ENCODE measurements at regions not wholly inside any gene's neighbourhood (a gene's known extent, or its start where the extent isn't known, plus 50 kb on each side); places are given as distances from the start of the nearest gene placed in this dataset.

DNA sequence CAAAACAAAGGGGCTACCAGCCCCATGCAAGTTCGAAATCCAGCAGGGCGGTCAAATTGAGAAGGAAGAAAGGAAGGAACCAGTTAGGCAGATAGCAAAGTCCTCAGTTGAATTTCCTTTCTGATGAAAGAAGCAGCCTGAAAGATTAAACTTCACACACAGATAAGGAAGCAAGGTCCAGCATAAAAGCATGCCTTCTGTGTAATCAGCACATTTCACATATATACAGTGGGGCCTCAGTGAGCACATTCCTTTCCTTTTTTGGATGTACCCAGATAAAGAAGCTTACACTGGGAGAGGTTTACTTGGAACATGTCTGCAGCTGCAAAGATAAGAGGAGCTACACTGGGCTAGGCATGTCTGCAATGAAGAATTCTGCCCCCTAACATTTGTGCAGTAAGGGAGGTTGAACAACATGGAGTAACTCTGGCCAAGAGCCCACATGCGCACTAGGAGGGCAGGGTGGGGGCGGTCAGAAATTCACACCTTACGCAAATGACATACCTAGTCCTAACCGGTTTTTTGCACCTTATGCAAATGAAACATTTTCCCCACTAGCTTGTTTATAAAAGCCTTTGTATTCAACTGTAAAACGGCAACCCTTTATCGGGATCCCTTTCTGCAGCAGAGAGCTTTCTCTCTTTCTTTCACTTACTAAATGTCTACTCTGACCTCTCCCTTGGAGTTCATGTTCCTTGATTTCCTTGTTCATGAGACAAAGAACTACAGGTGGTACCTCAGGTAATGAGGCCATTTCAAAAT is 149.7 kb upstream of the FBXL17 start:
- Histone ChIP-seq H3K4me1 (ENCODE audit: control insufficient read depth, insufficient read depth, low read length, poor library complexity, severe bottlenecking) (peaks cover 11% of the 10 kb centered on the region), H3K36me3 (ENCODE audit: control insufficient read depth, insufficient read depth, low read length) (peaks cover 5% of the 10 kb centered on the region), H3K9me3 (ENCODE audit: control insufficient read depth, low read length) (peaks cover 15% of the 10 kb centered on the region), H3K27ac (ENCODE audit: low read depth, low read length, severe bottlenecking) (peak overlapping the region; percentile 74), H3K4me3 (ENCODE audit: extremely low read depth, insufficient read depth, low read length, poor library complexity, severe bottlenecking) (no peak overlapping the region)
- WGBS, 2 experiments (ENCODE audit: insufficient coverage in 2 of 2), result 70 to 71% methylated on average over 8 of the region's 8 CpGs

- Histone ChIP-seq H3K4me1 (ENCODE audit: control insufficient read depth, insufficient read depth, low read length, poor library complexity, severe bottlenecking) (peaks cover 11% of the 10 kb centered on the region), H3K27ac (ENCODE audit: low read depth, low read length, severe bottlenecking) (peak overlapping the region; percentile 74), H3K36me3 (ENCODE audit: control insufficient read depth, insufficient read depth, low read length) (peaks cover 5% of the 10 kb centered on the region), H3K9me3 (ENCODE audit: control insufficient read depth, low read length) (peaks cover 22% of the 10 kb centered on the region), H3K4me3 (ENCODE audit: extremely low read depth, insufficient read depth, low read length, poor library complexity, severe bottlenecking) (no peak overlapping the region)
- 90 to 94% methylated on average over 3 to 5 of the region's 5 CpGs for WGBS, 2 experiments (ENCODE audit: insufficient coverage in 2 of 2)
Measured at GRCh38 chr5:108530706-108531105, 148.8 kb upstream of the FBXL17 start.

DNA sequence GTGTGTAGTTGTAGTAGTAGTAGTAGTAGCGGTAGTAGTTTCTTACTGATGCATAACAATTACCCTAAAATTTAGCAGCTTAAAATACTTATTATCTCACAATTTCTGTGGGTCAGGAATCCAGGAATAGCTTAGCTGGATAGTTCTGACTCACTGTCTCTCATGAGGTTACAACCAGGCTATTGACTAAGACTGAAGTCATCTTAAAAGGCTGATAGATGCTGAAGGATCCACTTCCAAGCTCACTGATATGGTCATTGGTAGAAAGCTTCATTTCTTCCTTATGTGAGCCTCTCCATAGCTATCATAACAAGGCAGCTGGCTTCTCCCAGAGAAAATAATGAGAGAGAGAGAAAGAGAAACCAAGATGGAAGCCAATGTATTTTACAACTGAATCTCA is 147.5 kb upstream of the FBXL17 start:
- Histone ChIP-seq H3K4me1 (ENCODE audit: control insufficient read depth, insufficient read depth, low read length, poor library complexity, severe bottlenecking) (peaks cover 11% of the 10 kb centered on the region), H3K36me3 (ENCODE audit: control insufficient read depth, insufficient read depth, low read length) (peaks cover 5% of the 10 kb centered on the region), H3K4me3 (ENCODE audit: extremely low read depth, insufficient read depth, low read length, poor library complexity, severe bottlenecking) (no peak overlapping the region), H3K9me3 (ENCODE audit: control insufficient read depth, low read length) (peaks cover 26% of the 10 kb centered on the region), H3K27ac (ENCODE audit: low read depth, low read length, severe bottlenecking) (no peak overlapping the region)
- no CpG with 5 or more reads among the region's 1 CpG for WGBS, 2 experiments (ENCODE audit: insufficient coverage in 2 of 2)

DNA sequence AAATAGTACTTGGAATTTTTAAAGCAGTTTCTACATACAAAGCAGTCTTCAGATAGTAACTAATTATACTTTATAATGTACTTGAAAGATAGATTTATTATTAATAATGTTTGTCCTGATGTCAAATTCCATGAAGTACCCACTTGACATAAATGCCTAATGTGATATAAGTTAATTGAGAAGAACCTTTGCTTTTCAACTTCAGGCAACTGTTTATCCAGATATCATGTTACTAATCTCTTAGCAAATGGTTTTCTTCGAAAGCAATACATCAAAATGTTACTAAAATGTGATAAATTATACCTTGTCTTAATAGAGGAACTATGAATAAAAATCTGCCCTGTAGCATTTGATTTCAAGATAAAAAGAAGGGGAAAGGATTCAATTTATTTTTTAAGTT is 146.8 kb upstream of the FBXL17 start:
- no CpG with 5 or more reads among the region's 1 CpG for WGBS, 2 experiments (ENCODE audit: insufficient coverage in 2 of 2)
- H3K9me3 ChIP-seq (ENCODE audit: control insufficient read depth, low read length), result peaks cover 26% of the 10 kb centered on the region
- H3K4me3 ChIP-seq (ENCODE audit: extremely low read depth, insufficient read depth, low read length, poor library complexity, severe bottlenecking), result no peak overlapping the region
- peaks cover 11% of the 10 kb centered on the region for H3K4me1 ChIP-seq (ENCODE audit: control insufficient read depth, insufficient read depth, low read length, poor library complexity, severe bottlenecking)
- H3K36me3 ChIP-seq (ENCODE audit: control insufficient read depth, insufficient read depth, low read length), result peaks cover 5% of the 10 kb centered on the region
- H3K27ac ChIP-seq (ENCODE audit: low read depth, low read length, severe bottlenecking), result no peak overlapping the region

DNA sequence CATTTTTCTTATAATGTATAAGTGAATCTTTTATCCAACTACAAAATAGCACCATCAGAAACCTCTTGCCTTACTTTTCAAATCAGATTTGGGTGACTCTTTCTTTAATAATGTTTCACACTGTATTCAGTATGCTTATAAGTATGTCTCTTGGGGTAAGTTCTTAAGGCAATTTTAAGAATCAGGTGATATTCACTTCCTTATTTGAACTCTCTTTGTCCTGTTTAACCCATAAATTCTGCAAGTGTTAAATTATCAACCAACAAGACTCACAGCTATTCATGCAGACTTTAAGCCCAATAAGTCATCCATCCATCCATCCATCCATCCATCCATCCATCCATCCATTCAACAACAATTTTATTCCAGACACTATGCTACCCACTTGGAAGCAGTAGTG is 142.7 kb upstream of the FBXL17 start:
- H3K9me3 ChIP-seq (ENCODE audit: control insufficient read depth, low read length), result peaks cover 22% of the 10 kb centered on the region
- H3K36me3 ChIP-seq (ENCODE audit: control insufficient read depth, insufficient read depth, low read length), result peaks cover 5% of the 10 kb centered on the region
- H3K4me1 ChIP-seq (ENCODE audit: control insufficient read depth, insufficient read depth, low read length, poor library complexity, severe bottlenecking), result peaks cover 8% of the 10 kb centered on the region
- H3K4me3 ChIP-seq (ENCODE audit: extremely low read depth, insufficient read depth, low read length, poor library complexity, severe bottlenecking), result no peak overlapping the region
- no peak overlapping the region for H3K27ac ChIP-seq (ENCODE audit: low read depth, low read length, severe bottlenecking)

- H3K4me3 ChIP-seq (ENCODE audit: extremely low read depth, insufficient read depth, low read length, poor library complexity, severe bottlenecking), result no peak overlapping the region
- peaks cover 22% of the 10 kb centered on the region for H3K9me3 ChIP-seq (ENCODE audit: control insufficient read depth, low read length)
- H3K36me3 ChIP-seq (ENCODE audit: control insufficient read depth, insufficient read depth, low read length), result peaks cover 5% of the 10 kb centered on the region
- H3K4me1 ChIP-seq (ENCODE audit: control insufficient read depth, insufficient read depth, low read length, poor library complexity, severe bottlenecking), result peaks cover 8% of the 10 kb centered on the region
- no peak overlapping the region for H3K27ac ChIP-seq (ENCODE audit: low read depth, low read length, severe bottlenecking)
Measured at GRCh38 chr5:108523360-108523759, 141.5 kb upstream of the FBXL17 start.

DNA sequence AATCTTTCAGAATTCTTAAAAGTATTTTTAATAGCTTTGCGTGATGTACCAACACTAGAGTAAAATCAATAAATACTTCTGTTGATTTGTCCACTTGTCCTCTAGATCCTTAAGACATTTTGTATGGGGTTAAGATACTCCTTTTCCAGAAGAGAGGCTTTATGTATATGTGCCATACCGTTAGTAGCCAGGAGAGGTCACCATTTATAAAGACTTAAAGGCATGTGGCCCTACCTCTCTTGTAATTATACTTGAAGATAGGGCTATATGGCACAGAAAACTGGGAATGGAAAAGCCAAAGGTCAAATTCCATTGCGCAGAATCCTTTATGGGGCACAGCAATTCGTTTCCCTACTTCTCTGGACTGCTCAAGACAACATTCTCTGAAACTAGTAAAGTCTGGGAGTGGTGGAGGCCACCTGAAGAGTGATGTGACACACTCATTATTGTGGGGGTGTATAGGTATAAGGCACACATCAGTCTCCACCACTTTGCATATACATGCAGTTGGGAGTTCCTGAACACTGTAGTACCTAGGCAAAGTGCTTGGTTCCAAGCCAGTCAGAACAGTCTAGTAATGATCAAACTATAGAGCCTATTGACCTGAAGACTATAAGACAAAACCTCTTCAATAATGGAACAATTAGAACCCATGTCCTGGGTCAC is 140.1 kb upstream of the FBXL17 start:
- H3K36me3 ChIP-seq (ENCODE audit: control insufficient read depth, insufficient read depth, low read length), result no peaks in the 10 kb centered on the region
- H3K27ac ChIP-seq (ENCODE audit: low read depth, low read length, severe bottlenecking), result peak overlapping the region; percentile 75
- H3K4me1 ChIP-seq (ENCODE audit: control insufficient read depth, insufficient read depth, low read length, poor library complexity, severe bottlenecking), result peaks cover 8% of the 10 kb centered on the region
- no peak overlapping the region for H3K4me3 ChIP-seq (ENCODE audit: extremely low read depth, insufficient read depth, low read length, poor library complexity, severe bottlenecking)
- WGBS, 2 experiments (ENCODE audit: insufficient coverage in 2 of 2), result 0 to 50% methylated on average over 1 of the region's 4 CpGs
- peaks cover 13% of the 10 kb centered on the region for H3K9me3 ChIP-seq (ENCODE audit: control insufficient read depth, low read length)

- Histone ChIP-seq H3K4me1 (ENCODE audit: control insufficient read depth, insufficient read depth, low read length, poor library complexity, severe bottlenecking) (peaks cover 8% of the 10 kb centered on the region), H3K4me3 (ENCODE audit: extremely low read depth, insufficient read depth, low read length, poor library complexity, severe bottlenecking) (no peak overlapping the region), H3K27ac (ENCODE audit: low read depth, low read length, severe bottlenecking) (peak overlapping the region; percentile 75), H3K9me3 (ENCODE audit: control insufficient read depth, low read length) (peaks cover 7% of the 10 kb centered on the region), H3K36me3 (ENCODE audit: control insufficient read depth, insufficient read depth, low read length) (no peaks in the 10 kb centered on the region)
- WGBS, 2 experiments (ENCODE audit: insufficient coverage in 2 of 2), result 27 to 45% methylated on average over 3 to 4 of the region's 7 CpGs
Measured at GRCh38 chr5:108521011-108521700, 139.3 kb upstream of the FBXL17 start.

- H3K4me3 ChIP-seq (ENCODE audit: extremely low read depth, insufficient read depth, low read length, poor library complexity, severe bottlenecking), result no peak overlapping the region
- H3K4me1 ChIP-seq (ENCODE audit: control insufficient read depth, insufficient read depth, low read length, poor library complexity, severe bottlenecking), result peaks cover 8% of the 10 kb centered on the region
- no peaks in the 10 kb centered on the region for H3K9me3 ChIP-seq (ENCODE audit: control insufficient read depth, low read length)
- no peaks in the 10 kb centered on the region for H3K36me3 ChIP-seq (ENCODE audit: control insufficient read depth, insufficient read depth, low read length)
- no peak overlapping the region for H3K27ac ChIP-seq (ENCODE audit: low read depth, low read length, severe bottlenecking)
Measured at GRCh38 chr5:108516785-108517184, 134.9 kb upstream of the FBXL17 start.

GRCh38 chr5:108515517-108516105 is 133.7 kb upstream of the FBXL17 start:
- WGBS, 2 experiments (ENCODE audit: insufficient coverage in 2 of 2), result 80 to 89% methylated on average over 1 of the region's 1 CpG
- H3K27ac ChIP-seq (ENCODE audit: low read depth, low read length, severe bottlenecking), result no peak overlapping the region

More at GRCh38 chr5:108515517-108516105, 133.7 kb upstream of the FBXL17 start:
- no peaks in the 10 kb centered on the region for H3K9me3 ChIP-seq (ENCODE audit: control insufficient read depth, low read length)
- no peaks in the 10 kb centered on the region for H3K36me3 ChIP-seq (ENCODE audit: control insufficient read depth, insufficient read depth, low read length)
- peaks cover 4% of the 10 kb centered on the region for H3K4me1 ChIP-seq (ENCODE audit: control insufficient read depth, insufficient read depth, low read length, poor library complexity, severe bottlenecking)
- H3K4me3 ChIP-seq (ENCODE audit: extremely low read depth, insufficient read depth, low read length, poor library complexity, severe bottlenecking), result no peak overlapping the region

Measured in mesodermal cell (in vitro differentiated cells).